ENCODE measurements at regions not wholly inside any gene's neighbourhood (a gene's known extent, or its start where the extent isn't known, plus 50 kb on each side); places are given as distances from the start of the nearest gene placed in this dataset.

DNA sequence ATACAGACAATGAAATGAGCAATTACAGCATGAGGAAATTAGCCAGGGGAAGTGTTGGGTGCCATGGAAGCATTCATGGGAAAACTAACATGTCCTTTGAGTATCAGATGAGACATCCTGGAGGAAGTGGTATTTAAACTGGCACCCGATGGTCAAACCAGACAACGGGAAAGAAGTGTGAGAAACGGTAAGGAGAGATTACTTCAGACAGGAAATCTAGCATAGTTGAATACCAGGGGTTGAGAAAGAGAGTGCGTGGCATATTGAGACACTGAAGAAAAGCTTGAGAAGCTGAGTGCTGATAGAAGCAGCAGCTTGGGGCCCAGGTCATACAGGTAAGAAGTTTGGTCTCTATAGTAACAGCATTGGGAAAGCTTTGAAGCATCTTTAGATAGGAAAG, 175.3 kb downstream of the C11orf87 start:
- no peak overlapping the region for H3K4me3 Mint-ChIP-seq
- H3K27ac Mint-ChIP-seq: no peak overlapping the region
- H3K27me3 Mint-ChIP-seq: no peaks in the 10 kb centered on the region
- H3K4me1 Mint-ChIP-seq: no peaks in the 10 kb centered on the region
- no peaks in the 10 kb centered on the region for H3K36me3 Mint-ChIP-seq
- peaks cover 1% of the 10 kb centered on the region for H3K9me3 Mint-ChIP-seq
- ATAC-seq (ENCODE audit: low read depth) (no peak), DNase-seq (ENCODE audit: low spot score in 2 of 2) (no peak)

GRCh38 chr11:109604481-109605400, 182.8 kb downstream of the C11orf87 start:
- H3K4me3 Mint-ChIP-seq: no peak overlapping the region
- H3K4me1 Mint-ChIP-seq: no peaks in the 10 kb centered on the region
- ATAC-seq (ENCODE audit: low read depth): no peak
- H3K36me3 Mint-ChIP-seq: no peaks in the 10 kb centered on the region
- no peak for DNase-seq (ENCODE audit: low spot score in 2 of 2)
- no peaks in the 10 kb centered on the region for H3K27me3 Mint-ChIP-seq
- H3K9me3 Mint-ChIP-seq: no peaks in the 10 kb centered on the region
- no peak overlapping the region for H3K27ac Mint-ChIP-seq

- Mint-ChIP-seq H3K4me1 (no peaks in the 10 kb centered on the region), H3K9me3 (no peaks in the 10 kb centered on the region), H3K27me3 (no peaks in the 10 kb centered on the region), H3K36me3 (no peaks in the 10 kb centered on the region), H3K4me3 (no peak overlapping the region), H3K27ac (no peak overlapping the region)
- no peak for ATAC-seq (ENCODE audit: low read depth)
- no peak for DNase-seq (ENCODE audit: low spot score in 2 of 2)
Observed at GRCh38 chr11:109606256-109606655, 184.3 kb downstream of the C11orf87 start.

DNA sequence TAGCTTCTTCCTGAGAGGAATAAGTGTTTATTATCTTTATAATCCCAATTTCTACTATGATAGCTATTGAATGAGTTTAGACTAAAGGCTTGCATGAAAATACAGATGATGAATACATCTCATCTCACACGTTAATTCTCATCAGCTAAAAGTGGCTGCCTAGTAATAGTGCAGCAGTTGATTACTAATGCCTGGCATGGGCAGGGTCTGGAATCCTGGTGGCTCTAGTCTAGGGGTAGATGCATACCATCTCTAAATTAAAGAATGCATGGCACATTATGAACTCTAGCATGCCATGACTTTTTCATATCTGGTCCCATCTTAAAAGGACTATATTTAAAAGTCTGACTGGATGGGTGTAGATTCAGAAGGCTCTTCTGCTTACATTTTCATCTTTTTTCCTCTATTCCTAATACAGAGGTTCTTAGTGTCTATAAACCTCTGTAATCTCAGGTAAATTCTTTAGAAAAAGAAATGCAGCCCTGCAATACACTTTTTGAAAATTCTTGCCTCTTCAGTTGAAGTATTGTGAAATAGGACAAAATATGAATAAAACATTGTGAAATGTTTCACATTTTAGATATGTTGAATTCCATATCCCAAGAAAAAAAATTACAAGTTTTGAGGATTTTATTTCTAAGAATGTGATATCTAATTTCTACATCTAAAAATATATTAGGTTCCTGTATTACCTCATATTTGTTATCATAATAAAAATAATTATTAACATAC, 187.6 kb downstream of the C11orf87 start:
- Mint-ChIP-seq H3K4me1 (no peaks in the 10 kb centered on the region), H3K27me3 (no peaks in the 10 kb centered on the region), H3K27ac (no peak overlapping the region), H3K9me3 (no peaks in the 10 kb centered on the region), H3K36me3 (no peaks in the 10 kb centered on the region), H3K4me3 (no peak overlapping the region)
- no peak for DNase-seq (ENCODE audit: low spot score in 2 of 2)
- ATAC-seq (ENCODE audit: low read depth): no peak

DNA sequence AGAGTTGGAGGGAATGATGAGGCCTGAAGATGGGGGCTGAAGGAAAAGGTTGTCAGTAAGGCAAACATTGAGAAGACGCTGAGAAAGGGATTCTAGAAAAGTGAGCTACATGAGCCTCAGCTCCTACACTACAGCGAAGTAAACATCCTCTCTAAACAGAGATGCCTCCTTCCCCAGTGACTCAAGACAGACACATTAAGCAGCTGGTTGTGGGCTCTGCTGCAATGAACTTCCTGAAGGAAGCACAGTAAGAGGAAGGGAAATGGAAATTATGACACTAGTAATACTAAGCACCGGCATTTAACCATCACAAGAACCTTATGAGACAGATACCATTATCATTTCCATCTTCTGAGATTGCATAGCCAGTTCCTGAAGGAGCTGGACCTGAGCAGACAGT, 190.5 kb downstream of the C11orf87 start:
- H3K36me3 Mint-ChIP-seq: no peaks in the 10 kb centered on the region
- H3K4me3 Mint-ChIP-seq: no peak overlapping the region
- no peaks in the 10 kb centered on the region for H3K27me3 Mint-ChIP-seq
- no peak for DNase-seq (ENCODE audit: low spot score in 2 of 2)
- H3K27ac Mint-ChIP-seq: no peak overlapping the region
- no peaks in the 10 kb centered on the region for H3K4me1 Mint-ChIP-seq
- no peak for ATAC-seq (ENCODE audit: low read depth)
- no peaks in the 10 kb centered on the region for H3K9me3 Mint-ChIP-seq

- Mint-ChIP-seq H3K4me3 (no peak overlapping the region), H3K27me3 (no peaks in the 10 kb centered on the region), H3K4me1 (no peaks in the 10 kb centered on the region), H3K9me3 (no peaks in the 10 kb centered on the region), H3K36me3 (no peaks in the 10 kb centered on the region), H3K27ac (no peak overlapping the region)
- DNase-seq (ENCODE audit: low spot score in 2 of 2) (no peak), ATAC-seq (ENCODE audit: low read depth) (no peak)
Observed at GRCh38 chr11:109619498-109619897, 197.5 kb downstream of the C11orf87 start.

DNA sequence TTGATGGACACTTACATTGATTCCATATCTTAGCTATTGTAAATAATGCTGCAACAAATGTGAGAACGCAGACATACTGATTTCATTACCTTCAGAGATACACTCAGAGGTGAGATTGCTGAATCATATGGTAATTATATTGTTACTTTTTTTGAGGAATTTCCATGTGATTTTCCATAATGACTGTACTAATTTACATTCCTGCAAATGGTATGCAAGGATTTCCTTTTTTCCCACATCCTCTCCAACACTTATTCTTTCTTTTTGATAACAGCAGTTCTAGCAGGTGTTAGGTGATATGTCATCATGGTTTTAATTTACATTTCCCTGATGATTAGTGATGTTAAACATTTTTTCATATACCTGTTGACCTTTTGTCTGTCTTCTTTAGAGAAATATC, 207.7 kb downstream of the C11orf87 start:
- Mint-ChIP-seq H3K4me1 (no peaks in the 10 kb centered on the region), H3K4me3 (no peak overlapping the region), H3K9me3 (peaks cover 10% of the 10 kb centered on the region), H3K27me3 (no peaks in the 10 kb centered on the region), H3K27ac (no peak overlapping the region), H3K36me3 (no peaks in the 10 kb centered on the region)
- ATAC-seq (ENCODE audit: low read depth) (no peak), DNase-seq (ENCODE audit: low spot score in 2 of 2) (no peak)

DNA sequence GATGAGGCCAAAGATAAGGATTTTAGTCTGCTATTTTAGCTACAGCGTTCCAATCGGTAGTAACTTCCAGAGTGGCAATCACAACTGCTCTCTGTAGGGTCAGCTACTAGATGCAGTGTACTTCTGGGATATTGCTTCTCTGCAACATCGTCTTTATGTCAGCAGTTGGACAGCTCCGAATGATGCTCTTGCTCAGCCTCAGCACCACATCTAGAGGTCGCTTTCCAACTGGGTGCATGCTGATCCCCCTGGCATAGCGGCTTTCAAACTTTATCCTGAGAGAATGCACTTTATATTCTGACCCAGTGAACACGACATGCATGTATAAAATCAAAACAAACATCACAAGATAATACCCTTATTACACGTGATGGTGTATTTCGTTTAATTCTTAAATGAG, 219.6 kb downstream of the C11orf87 start:
- Mint-ChIP-seq H3K36me3 (no peaks in the 10 kb centered on the region), H3K9me3 (no peaks in the 10 kb centered on the region), H3K4me3 (no peak overlapping the region), H3K27ac (no peak overlapping the region), H3K27me3 (peaks cover 2% of the 10 kb centered on the region), H3K4me1 (no peaks in the 10 kb centered on the region)
- ATAC-seq (ENCODE audit: low read depth) (no peak), DNase-seq (ENCODE audit: low spot score in 2 of 2) (no peak)

GRCh38 chr11:109644152-109644551, 222.2 kb downstream of the C11orf87 start:
- no peak for ATAC-seq (ENCODE audit: low read depth)

DNA sequence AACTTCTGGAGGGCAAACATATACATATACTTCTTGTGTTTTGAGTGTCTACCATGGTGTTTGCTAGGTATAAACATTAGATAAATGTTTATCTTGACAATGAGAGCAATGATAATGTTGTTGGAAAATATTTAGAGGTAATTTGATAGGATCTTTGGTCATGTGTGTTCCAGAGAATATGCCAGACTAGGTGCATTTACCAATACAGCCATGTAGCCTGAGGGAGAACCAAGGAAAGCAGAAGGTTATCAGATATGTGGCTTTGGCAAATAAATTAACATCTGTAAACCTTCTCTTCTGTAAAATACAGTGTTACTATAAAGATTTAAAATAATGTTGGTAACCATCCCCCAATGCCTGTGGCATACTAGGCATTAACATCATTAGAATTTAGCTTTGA, 226.8 kb downstream of the C11orf87 start:
- ATAC-seq (ENCODE audit: low read depth): no peak
- Mint-ChIP-seq H3K4me3 (no peak overlapping the region), H3K27me3 (peaks cover 2% of the 10 kb centered on the region), H3K4me1 (no peaks in the 10 kb centered on the region), H3K36me3 (no peaks in the 10 kb centered on the region), H3K27ac (no peak overlapping the region), H3K9me3 (no peaks in the 10 kb centered on the region)
- DNase-seq (ENCODE audit: low spot score in 2 of 2): no peak

More at GRCh38 chr11:109644152-109644551, 222.2 kb downstream of the C11orf87 start:
- Mint-ChIP-seq H3K36me3 (no peaks in the 10 kb centered on the region), H3K27ac (no peak overlapping the region), H3K27me3 (peaks cover 2% of the 10 kb centered on the region), H3K4me1 (no peaks in the 10 kb centered on the region), H3K4me3 (no peak overlapping the region), H3K9me3 (no peaks in the 10 kb centered on the region)
- no peak for DNase-seq (ENCODE audit: low spot score in 2 of 2)

DNA sequence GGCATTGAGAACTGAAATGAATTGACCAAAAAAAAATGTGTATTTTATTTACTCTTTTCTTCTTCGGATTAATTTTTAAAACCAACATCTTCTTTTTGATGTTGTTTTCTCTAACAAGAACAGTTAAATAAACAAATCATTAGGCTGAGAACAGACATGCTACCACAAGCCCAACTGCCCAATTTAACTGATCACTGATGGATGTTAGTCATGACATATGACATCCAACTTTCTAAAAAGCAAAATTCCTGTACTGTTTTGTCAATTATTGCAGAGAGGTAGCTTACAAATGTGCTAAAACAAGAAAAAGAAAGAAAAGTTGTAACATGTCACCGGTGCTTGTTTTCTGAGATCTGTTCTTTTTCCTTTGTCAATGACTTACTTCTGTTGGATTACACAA, 232.1 kb downstream of the C11orf87 start:
- Mint-ChIP-seq H3K4me1 (no peaks in the 10 kb centered on the region), H3K27ac (no peak overlapping the region), H3K36me3 (no peaks in the 10 kb centered on the region), H3K9me3 (peaks cover 2% of the 10 kb centered on the region), H3K27me3 (peaks cover 2% of the 10 kb centered on the region), H3K4me3 (no peak overlapping the region)
- ATAC-seq (ENCODE audit: low read depth): no peak
- no peak for DNase-seq (ENCODE audit: low spot score in 2 of 2)

DNA sequence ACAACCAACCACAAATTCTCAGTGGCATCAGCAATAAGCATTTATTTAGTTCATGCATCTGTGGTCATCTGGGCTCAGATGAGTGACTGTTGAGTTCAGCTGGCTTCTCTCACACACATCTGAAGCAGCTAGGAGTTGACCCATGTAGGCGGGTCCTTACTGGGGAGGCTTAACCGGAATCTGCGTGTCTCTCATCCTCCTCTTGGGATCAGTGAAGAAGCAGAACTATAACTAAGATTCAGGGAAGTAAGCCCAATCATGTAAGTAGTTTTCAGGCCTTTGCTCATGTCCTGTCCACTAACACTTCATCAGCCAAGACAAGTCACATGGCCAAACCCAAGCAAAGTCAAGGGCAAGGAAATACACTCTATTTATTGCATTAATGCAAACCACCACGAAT, 236.2 kb downstream of the C11orf87 start:
- H3K4me3 Mint-ChIP-seq: no peak overlapping the region
- no peaks in the 10 kb centered on the region for H3K4me1 Mint-ChIP-seq
- ATAC-seq (ENCODE audit: low read depth): no peak
- H3K27me3 Mint-ChIP-seq: peaks cover 1% of the 10 kb centered on the region
- H3K36me3 Mint-ChIP-seq: no peaks in the 10 kb centered on the region
- H3K27ac Mint-ChIP-seq: no peak overlapping the region
- no peak for DNase-seq (ENCODE audit: low spot score in 2 of 2)
- H3K9me3 Mint-ChIP-seq: peaks cover 2% of the 10 kb centered on the region

DNA sequence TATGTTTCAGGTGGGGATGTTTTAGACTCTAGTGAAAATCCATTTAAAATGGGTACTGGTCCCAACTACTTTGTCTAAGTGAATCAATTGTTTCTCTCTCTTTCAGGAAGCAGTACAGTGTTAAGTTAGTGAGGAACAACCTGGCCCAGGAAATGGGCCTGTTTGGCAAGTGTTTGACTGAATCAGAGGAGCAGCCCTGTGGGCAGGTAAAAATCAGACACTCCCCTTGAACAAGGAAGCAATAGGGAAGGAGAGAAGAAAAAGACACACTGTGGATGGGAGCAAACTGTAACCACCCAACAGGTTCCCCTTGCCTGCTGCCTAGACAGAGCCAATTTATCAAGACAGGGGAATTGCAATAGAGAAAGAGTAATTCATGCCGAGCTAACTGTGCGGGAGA, 245.7 kb downstream of the C11orf87 start:
- H3K27ac Mint-ChIP-seq: no peak overlapping the region
- peaks cover 2% of the 10 kb centered on the region for H3K9me3 Mint-ChIP-seq
- H3K4me1 Mint-ChIP-seq: no peaks in the 10 kb centered on the region
- ATAC-seq (ENCODE audit: low read depth) (no peak), DNase-seq (ENCODE audit: low spot score in 2 of 2) (no peak)
- H3K36me3 Mint-ChIP-seq: no peaks in the 10 kb centered on the region
- H3K4me3 Mint-ChIP-seq: no peak overlapping the region
- H3K27me3 Mint-ChIP-seq: no peaks in the 10 kb centered on the region

DNA sequence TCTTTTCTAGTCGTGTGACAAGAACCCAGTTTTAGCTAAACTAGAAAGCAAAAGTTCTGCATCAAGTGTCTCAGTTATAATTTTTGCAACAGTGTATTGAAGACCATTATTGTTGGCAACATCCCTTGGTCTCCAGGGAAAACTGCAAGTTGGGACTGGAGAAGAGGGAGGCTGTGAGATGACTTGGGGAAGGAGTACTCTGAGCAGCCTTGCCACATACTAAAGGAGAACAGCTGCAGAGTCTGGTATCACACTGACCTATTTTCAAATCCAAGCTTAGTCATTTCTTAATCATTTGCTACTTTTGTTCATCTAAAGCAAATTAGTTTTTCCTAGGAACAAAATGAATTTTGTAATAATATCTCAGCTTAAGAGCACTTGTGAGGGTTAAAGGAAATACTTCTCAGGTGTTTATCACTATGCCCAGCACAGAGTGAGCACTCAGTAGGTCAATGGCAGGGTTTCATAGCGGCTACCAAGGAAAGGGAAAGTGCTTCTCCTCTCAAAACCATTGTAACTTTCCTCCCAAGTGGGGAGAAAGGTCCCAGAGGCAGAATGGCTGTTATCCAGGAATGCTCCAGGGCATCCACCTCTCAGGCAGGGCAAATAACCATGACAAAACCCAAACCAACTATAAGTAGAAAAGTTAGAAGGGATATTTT, 247.1 kb downstream of the C11orf87 start:
- H3K27me3 Mint-ChIP-seq: no peaks in the 10 kb centered on the region

More for the DNA sequence above, 247.1 kb downstream of the C11orf87 start:
- Mint-ChIP-seq H3K36me3 (no peaks in the 10 kb centered on the region), H3K4me1 (no peaks in the 10 kb centered on the region), H3K27ac (no peak overlapping the region), H3K4me3 (no peak overlapping the region), H3K9me3 (peaks cover 2% of the 10 kb centered on the region)
- DNase-seq (ENCODE audit: low spot score in 2 of 2) (no peak), ATAC-seq (ENCODE audit: low read depth) (no peak)

Data from memory B cell (primary cell).